HEK293 (cell line): ENCODE measurements at regions not wholly inside any gene's neighbourhood (a gene's known extent, or its start where the extent isn't known, plus 50 kb on each side); places are given as distances from the start of the nearest gene placed in this dataset.

ENCODE experiments used
- CTCF ChIA-PET: fragments of 350-600 bp; formaldehyde crosslinking; extraction: SDS; loops from one replicate; lab custom pipeline; 2021; ENCODE audit warnings: antibody characterized with exemption; lab: Yijun Ruan, JAX
- POLR2A ChIA-PET: fragments of 300-600 bp; formaldehyde crosslinking; extraction: SDS; loops from one replicate; lab custom pipeline; 2020; ENCODE audit warnings: antibody characterized with exemption, inconsistent platforms; lab: Yijun Ruan, JAX
- H3K27ac ChIP-seq: fragments of 200-500 bp; sonication (Bioruptor generic); 2 replicates; pipeline ENCODE4 v1.5.1; 2014; ENCODE audit warnings: low read depth, low read length, control low read depth, inconsistent platforms; ENCODE audit errors: extremely low read depth
- H3K36me3 ChIP-seq, 2 experiments: fragments of 200-500 bp in 1 of 2; sonication (Bioruptor generic) in 1 of 2; 1 replicate in 1 of 2; 2 replicates in 1 of 2; pipeline ENCODE4 v1.5.1; 2014 to 2017; ENCODE audit warnings: inconsistent platforms in 2 of 2, low read length in 2 of 2; ENCODE audit not compliant: control insufficient read depth in 2 of 2, insufficient read depth in 1 of 2
- H3K4me1 ChIP-seq: fragments of 200-500 bp; sonication (Bioruptor generic); 2 replicates; pipeline ENCODE4 v1.5.1; 2014; ENCODE audit warnings: mild to moderate bottlenecking, low read length, inconsistent platforms; ENCODE audit not compliant: control insufficient read depth, insufficient read depth
- H3K4me3 ChIP-seq: 2 replicates; pipeline ENCODE4 v1.5.1; 2011; ENCODE audit warnings: low read depth, mild to moderate bottlenecking, control low read depth, low read length, moderate library complexity
- H3K9me3 ChIP-seq: fragments of 200-500 bp; sonication (Bioruptor generic); 2 replicates; pipeline ENCODE4 v1.5.1; 2014; ENCODE audit warnings: low read depth, low read length, inconsistent platforms; ENCODE audit not compliant: control insufficient read depth, insufficient read depth
- BCL11B ChIP-seq: fragments of 450-650 bp; formaldehyde crosslinking; IDR thresholded peaks from 2 replicates; pipeline ENCODE4 v1.5.1; 2016; ENCODE audit warnings: low read depth, missing biosample characterization, missing genetic modification characterization
- MEIS1 ChIP-seq: sonication (generic); formaldehyde crosslinking; IDR thresholded peaks from 2 replicates; pipeline ENCODE4 v1.8.1; 2022; ENCODE audit warnings: missing genetic modification reagents, mild to moderate bottlenecking, borderline replicate concordance
- SP3 ChIP-seq: fragments of 450-650 bp; formaldehyde crosslinking; IDR thresholded peaks from 2 replicates; pipeline ENCODE4 v1.5.1; 2016; ENCODE audit warnings: missing biosample characterization, missing genetic modification characterization
- TSHZ1 ChIP-seq: fragments of 450-650 bp; formaldehyde crosslinking; IDR thresholded peaks from 2 replicates; pipeline ENCODE4 v1.5.1; 2016; ENCODE audit warnings: missing biosample characterization, missing genetic modification characterization, borderline replicate concordance
- ZFP41 ChIP-seq: fragments of 450-650 bp; formaldehyde crosslinking; IDR thresholded peaks from 2 replicates; pipeline ENCODE4 v1.5.1; 2016; ENCODE audit warnings: missing biosample characterization, missing genetic modification characterization, borderline replicate concordance
- ZNF138 ChIP-seq: fragments of 450-650 bp; formaldehyde crosslinking; IDR thresholded peaks from 2 replicates; pipeline ENCODE4 v1.5.1; 2016; ENCODE audit warnings: missing biosample characterization, missing genetic modification characterization, borderline replicate concordance
- ZNF146 ChIP-seq: fragments of 450-650 bp; formaldehyde crosslinking; IDR thresholded peaks from 2 replicates; pipeline ENCODE4 v1.5.1; 2016; ENCODE audit warnings: missing biosample characterization, missing genetic modification characterization
- ZNF24 ChIP-seq: fragments of 450-650 bp; formaldehyde crosslinking; IDR thresholded peaks from 2 replicates; pipeline ENCODE4 v1.5.1; 2016; ENCODE audit warnings: missing biosample characterization, missing genetic modification characterization
- ZNF423 ChIP-seq: fragments of 450-650 bp; formaldehyde crosslinking; IDR thresholded peaks from 2 replicates; pipeline ENCODE4 v1.5.1; 2016; ENCODE audit warnings: missing biosample characterization, missing genetic modification characterization
- ZNF530 ChIP-seq: fragments of 450-650 bp; formaldehyde crosslinking; IDR thresholded peaks from 2 replicates; pipeline ENCODE4 v1.5.1; 2016; ENCODE audit warnings: low read depth, missing biosample characterization, missing genetic modification characterization
- ZNF548 ChIP-seq: fragments of 450-650 bp; formaldehyde crosslinking; IDR thresholded peaks from 2 replicates; pipeline ENCODE4 v1.5.1; 2016; ENCODE audit warnings: missing biosample characterization, missing genetic modification characterization
- ZNF555 ChIP-seq: fragments of 450-650 bp; formaldehyde crosslinking; conservative IDR thresholded peaks from 2 replicates; pipeline ENCODE4 v1.5.1; 2017; ENCODE audit warnings: missing biosample characterization, mild to moderate bottlenecking, missing genetic modification characterization, inconsistent platforms
- ZNF585B ChIP-seq: fragments of 450-650 bp; formaldehyde crosslinking; IDR thresholded peaks from 2 replicates; pipeline ENCODE4 v1.5.1; 2016; ENCODE audit warnings: missing biosample characterization, missing genetic modification characterization
- ZNF600 ChIP-seq: fragments of 450-650 bp; formaldehyde crosslinking; IDR thresholded peaks from 2 replicates; pipeline ENCODE4 v1.5.1; 2016; ENCODE audit warnings: missing biosample characterization, missing genetic modification characterization
- ZNF660 ChIP-seq: fragments of 450-650 bp; IDR thresholded peaks from 2 replicates; pipeline ENCODE4 v1.5.1; 2018; ENCODE audit warnings: missing biosample characterization, mild to moderate bottlenecking, missing genetic modification characterization
- ZNF701 ChIP-seq: fragments of 450-650 bp; formaldehyde crosslinking; IDR thresholded peaks from 2 replicates; pipeline ENCODE4 v1.5.1; 2016; ENCODE audit warnings: missing biosample characterization, missing genetic modification characterization
- ZNF830 ChIP-seq: fragments of 450-650 bp; IDR thresholded peaks from 2 replicates; pipeline ENCODE4 v1.5.0; 2018; ENCODE audit warnings: missing biosample characterization, missing genetic modification characterization, low read depth, mild to moderate bottlenecking, moderate library complexity
- TF ChIP-seq, protein P1 (sequence below): fragments of 450-650 bp; formaldehyde crosslinking; IDR thresholded peaks from 2 replicates; pipeline ENCODE4 v1.5.1; 2017; ENCODE audit warnings: missing biosample characterization, missing genetic modification characterization
- TF ChIP-seq, protein P2 (sequence below): fragments of 450-650 bp; formaldehyde crosslinking; IDR thresholded peaks from 2 replicates; pipeline ENCODE4 v1.5.1; 2016; ENCODE audit warnings: missing biosample characterization, missing genetic modification characterization
- TF ChIP-seq, protein P3 (sequence below): fragments of 450-650 bp; formaldehyde crosslinking; IDR thresholded peaks from 2 replicates; pipeline ENCODE4 v1.5.1; 2017; ENCODE audit warnings: missing biosample characterization, mild to moderate bottlenecking, missing genetic modification characterization, moderate library complexity
- TF ChIP-seq, protein P4 (sequence below): fragments of 450-650 bp; formaldehyde crosslinking; IDR thresholded peaks from 2 replicates; pipeline ENCODE4 v1.5.1; 2016; ENCODE audit warnings: missing biosample characterization, missing genetic modification characterization

DNA sequence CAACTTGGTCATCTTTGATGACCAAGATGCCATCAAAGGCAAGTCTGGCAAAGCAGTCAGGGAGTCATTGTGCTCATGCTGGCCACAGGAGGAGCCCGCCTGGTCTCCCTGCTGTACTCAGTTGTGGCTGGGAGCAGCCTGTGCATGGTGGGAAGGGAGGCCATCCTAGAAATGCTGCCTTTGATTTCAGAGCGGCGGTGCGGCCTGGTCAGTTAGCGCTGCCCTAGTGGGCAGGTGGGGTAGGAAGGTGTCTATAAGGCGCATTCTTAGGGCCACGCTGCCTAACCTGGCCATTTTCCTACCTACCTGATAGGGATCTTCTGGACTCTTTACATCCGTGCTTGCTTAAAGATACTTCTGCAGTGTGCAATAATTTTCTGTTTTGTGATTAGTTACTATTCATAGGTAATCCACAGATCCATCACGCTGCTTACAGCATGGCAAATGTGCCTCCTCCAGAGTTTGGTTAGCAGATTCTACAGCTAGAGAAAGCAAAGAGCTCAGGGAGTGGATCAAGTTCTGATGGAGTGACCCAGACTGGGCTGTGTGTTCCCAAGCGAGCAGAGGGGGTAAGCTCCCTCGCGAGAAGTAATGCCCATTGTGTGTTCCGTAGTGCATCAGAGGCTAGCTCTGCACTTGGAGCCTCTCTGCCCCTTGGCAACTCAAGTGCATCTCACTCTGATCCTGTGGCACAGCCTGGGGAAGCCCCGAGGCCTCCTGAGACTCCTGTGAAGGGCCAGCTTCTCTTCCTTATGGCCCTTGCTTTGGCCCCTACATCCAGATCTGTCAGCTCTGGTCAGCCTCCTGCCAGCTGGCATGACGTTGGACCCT is 970.1 kb upstream of the ZNF722 start:
- H3K4me3 ChIP-seq, result no peak overlapping the region
- POLR2A ChIA-PET, result no interaction called here
- CTCF ChIA-PET, result interaction anchor here (0.6 kb wide), 1 partner anchor 1532 kb away, joined by 4 read pairs; no protein-coding TSS in a partner anchor
- TF ChIP-seq ZNF146 (no peak), ZNF548 (tag by site-specific recombination) (no peak), ZNF660 (tag by site-specific recombination) (no peak), ZNF530 (no peak), ZNF555 (tag by site-specific recombination) (no peak), ZNF423 (no peak), ZFP41 (no peak)
- TF ChIP-seq, protein P1, sequence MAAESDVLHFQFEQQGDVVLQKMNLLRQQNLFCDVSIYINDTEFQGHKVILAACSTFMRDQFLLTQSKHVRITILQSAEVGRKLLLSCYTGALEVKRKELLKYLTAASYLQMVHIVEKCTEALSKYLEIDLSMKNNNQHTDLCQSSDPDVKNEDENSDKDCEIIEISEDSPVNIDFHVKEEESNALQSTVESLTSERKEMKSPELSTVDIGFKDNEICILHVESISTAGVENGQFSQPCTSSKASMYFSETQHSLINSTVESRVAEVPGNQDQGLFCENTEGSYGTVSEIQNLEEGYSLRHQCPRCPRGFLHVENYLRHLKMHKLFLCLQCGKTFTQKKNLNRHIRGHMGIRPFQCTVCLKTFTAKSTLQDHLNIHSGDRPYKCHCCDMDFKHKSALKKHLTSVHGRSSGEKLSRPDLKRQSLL (tag by site-specific recombination), result no peak
- H3K36me3 ChIP-seq, result no peaks in the 10 kb centered on the region
- no peaks in the 10 kb centered on the region for H3K4me1 ChIP-seq
- no peaks in the 10 kb centered on the region for H3K9me3 ChIP-seq
- no peak overlapping the region for H3K27ac ChIP-seq

DNA sequence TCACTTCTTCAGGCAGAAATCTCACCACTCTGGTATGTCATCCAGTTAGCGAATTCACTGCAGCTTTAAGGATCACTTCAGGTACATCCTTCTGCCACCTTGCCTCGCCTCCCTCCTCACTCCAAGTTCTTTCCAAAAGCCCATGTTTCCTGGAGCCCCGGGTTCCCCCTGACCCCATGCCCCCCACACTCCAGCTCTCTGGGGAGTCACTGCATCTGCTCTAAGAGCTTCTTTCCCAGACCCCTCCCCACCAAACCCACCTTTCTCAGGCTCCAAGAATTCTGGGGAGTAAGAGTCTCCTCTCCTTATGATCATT is 969.5 kb upstream of the ZNF722 start:
- H3K27ac ChIP-seq, result no peak overlapping the region
- ChIA-PET CTCF (no interaction called here), POLR2A (no interaction called here)
- TF ChIP-seq ZNF585B (tag by site-specific recombination) (no peak), ZNF24 (tag by site-specific recombination) (no peak), ZNF830 (tag by site-specific recombination) (no peak)
- H3K4me1 ChIP-seq, result no peaks in the 10 kb centered on the region
- H3K36me3 ChIP-seq, result no peaks in the 10 kb centered on the region
- no peak overlapping the region for H3K4me3 ChIP-seq
- no peaks in the 10 kb centered on the region for H3K9me3 ChIP-seq

- no peaks in the 10 kb centered on the region for H3K9me3 ChIP-seq
- no peak overlapping the region for H3K4me3 ChIP-seq
- no peaks in the 10 kb centered on the region for H3K4me1 ChIP-seq
- ChIA-PET CTCF (no interaction called here), POLR2A (no interaction called here)
- no peak overlapping the region for H3K27ac ChIP-seq
- H3K36me3 ChIP-seq, result no peaks in the 10 kb centered on the region
- no peak for TF ChIP-seq SP3
- TF ChIP-seq, protein P2, sequence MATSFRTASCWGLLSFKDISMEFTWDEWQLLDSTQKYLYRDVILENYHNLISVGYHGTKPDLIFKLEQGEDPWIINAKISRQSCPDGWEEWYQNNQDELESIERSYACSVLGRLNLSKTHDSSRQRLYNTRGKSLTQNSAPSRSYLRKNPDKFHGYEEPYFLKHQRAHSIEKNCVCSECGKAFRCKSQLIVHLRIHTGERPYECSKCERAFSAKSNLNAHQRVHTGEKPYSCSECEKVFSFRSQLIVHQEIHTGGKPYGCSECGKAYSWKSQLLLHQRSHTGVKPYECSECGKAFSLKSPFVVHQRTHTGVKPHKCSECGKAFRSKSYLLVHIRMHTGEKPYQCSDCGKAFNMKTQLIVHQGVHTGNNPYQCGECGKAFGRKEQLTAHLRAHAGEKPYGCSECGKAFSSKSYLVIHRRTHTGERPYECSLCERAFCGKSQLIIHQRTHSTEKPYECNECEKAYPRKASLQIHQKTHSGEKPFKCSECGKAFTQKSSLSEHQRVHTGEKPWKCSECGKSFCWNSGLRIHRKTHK (tag by site-specific recombination), result no peak
- no peak for TF ChIP-seq TSHZ1 (tag by site-specific recombination)
- no peak for TF ChIP-seq ZNF600 (tag by site-specific recombination)
- TF ChIP-seq ZNF701 (tag by site-specific recombination), result no peak
- TF ChIP-seq, protein P3, sequence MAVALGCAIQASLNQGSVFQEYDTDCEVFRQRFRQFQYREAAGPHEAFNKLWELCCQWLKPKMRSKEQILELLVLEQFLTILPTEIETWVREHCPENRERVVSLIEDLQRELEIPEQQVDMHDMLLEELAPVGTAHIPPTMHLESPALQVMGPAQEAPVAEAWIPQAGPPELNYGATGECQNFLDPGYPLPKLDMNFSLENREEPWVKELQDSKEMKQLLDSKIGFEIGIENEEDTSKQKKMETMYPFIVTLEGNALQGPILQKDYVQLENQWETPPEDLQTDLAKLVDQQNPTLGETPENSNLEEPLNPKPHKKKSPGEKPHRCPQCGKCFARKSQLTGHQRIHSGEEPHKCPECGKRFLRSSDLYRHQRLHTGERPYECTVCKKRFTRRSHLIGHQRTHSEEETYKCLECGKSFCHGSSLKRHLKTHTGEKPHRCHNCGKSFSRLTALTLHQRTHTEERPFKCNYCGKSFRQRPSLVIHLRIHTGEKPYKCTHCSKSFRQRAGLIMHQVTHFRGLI (tag by site-specific recombination), result no peak
- TF ChIP-seq MEIS1 (CRISPR knock-in tag), result no peak
- TF ChIP-seq, protein P4, sequence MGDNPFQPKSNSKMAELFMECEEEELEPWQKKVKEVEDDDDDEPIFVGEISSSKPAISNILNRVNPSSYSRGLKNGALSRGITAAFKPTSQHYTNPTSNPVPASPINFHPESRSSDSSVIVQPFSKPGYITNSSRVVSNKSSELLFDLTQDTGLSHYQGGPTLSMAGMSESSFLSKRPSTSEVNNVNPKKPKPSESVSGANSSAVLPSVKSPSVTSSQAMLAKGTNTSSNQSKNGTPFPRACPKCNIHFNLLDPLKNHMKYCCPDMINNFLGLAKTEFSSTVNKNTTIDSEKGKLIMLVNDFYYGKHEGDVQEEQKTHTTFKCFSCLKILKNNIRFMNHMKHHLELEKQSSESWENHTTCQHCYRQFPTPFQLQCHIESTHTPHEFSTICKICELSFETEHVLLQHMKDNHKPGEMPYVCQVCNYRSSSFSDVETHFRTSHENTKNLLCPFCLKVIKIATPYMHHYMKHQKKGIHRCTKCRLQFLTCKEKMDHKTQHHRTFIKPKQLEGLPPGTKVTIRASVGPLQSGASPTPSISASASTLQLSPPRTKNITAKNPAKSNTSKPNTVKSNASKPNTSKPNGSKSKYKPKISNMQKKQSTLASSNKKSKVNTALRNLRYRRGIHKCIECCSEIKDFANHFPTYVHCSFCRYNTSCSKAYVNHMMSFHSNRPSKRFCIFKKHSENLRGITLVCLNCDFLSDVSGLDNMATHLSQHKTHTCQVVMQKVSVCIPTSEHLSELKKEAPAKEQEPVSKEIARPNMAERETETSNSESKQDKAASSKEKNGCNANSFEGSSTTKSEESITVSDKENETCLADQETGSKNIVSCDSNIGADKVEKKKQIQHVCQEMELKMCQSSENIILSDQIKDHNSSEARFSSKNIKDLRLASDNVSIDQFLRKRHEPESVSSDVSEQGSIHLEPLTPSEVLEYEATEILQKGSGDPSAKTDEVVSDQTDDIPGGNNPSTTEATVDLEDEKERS (tag by site-specific recombination), result no peak
- TF ChIP-seq BCL11B (tag by site-specific recombination), result no peak
- no peak for TF ChIP-seq ZNF138 (tag by site-specific recombination)
Observed at GRCh38 chr7:63030061-63030460, 968.6 kb upstream of the ZNF722 start.
